ENCODE measurements at regions not wholly inside any gene's neighbourhood (a gene's known extent, or its start where the extent isn't known, plus 50 kb on each side); places are given as distances from the start of the nearest gene placed in this dataset.

DNA sequence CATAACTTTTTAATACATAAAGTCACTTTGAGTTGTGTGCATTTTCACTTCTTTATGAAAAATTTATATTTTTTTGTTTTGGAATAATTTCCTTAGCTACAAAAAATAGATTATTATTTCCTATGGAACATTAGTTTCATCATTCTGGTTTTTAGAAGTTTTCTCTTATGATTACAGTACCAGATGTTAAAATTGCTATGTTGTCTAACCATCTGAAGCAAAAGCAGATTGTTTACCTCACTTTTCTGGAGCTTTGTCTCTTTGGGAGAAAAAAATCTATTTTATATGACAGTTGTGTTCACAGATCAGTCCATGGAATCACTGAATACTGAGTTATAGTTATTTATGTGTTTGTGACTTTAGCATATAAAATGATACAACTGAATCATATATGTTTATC is 708.9 kb upstream of the RIOK2 start:
- H3K4me3 ChIP-seq: no peak overlapping the region

GRCh38 chr5:97903742-97904141 is 720.7 kb upstream of the RIOK2 start:
- no peak overlapping the region for H3K9ac ChIP-seq (ENCODE audit: insufficient read length)
- H3K9me3 ChIP-seq (ENCODE audit: low read depth, low read length): no peaks in the 10 kb centered on the region

More for the DNA sequence above, 708.9 kb upstream of the RIOK2 start:
- no peak for DNase-seq (ENCODE audit: low read depth, low spot score)
- H3K27ac ChIP-seq: no peak overlapping the region
- no peaks in the 10 kb centered on the region for H3K9me3 ChIP-seq (ENCODE audit: low read depth, low read length)
- H3K36me3 ChIP-seq (ENCODE audit: insufficient read depth, low read length): no peaks in the 10 kb centered on the region
- no peak overlapping the region for H3K9ac ChIP-seq (ENCODE audit: insufficient read length)
- TF ChIP-seq FOXP2 (optimal IDR thresholded peaks at IDR 0.05; ENCODE audit: control extremely low read depth, extremely low read length, insufficient read depth): no peak

GRCh38 chr5:97906135-97906534 is 723.1 kb upstream of the RIOK2 start:
- Histone ChIP-seq H3K9me3 (ENCODE audit: low read depth, low read length) (no peaks in the 10 kb centered on the region), H3K9ac (ENCODE audit: insufficient read length) (no peak overlapping the region), H3K36me3 (ENCODE audit: insufficient read depth, low read length) (no peaks in the 10 kb centered on the region), H3K4me3 (no peak overlapping the region), H3K27ac (no peak overlapping the region)
- TF ChIP-seq POLR2AphosphoS5 (IDR thresholded peaks at IDR 0.05; ENCODE audit: borderline replicate concordance, low read depth, low read length) (no peak), EZH2 (IDR thresholded peaks at IDR 0.05) (no peak), FOXP2 (optimal IDR thresholded peaks at IDR 0.05; ENCODE audit: control extremely low read depth, extremely low read length, insufficient read depth) (no peak)
- no peak for DNase-seq (ENCODE audit: low read depth, low spot score)

More at GRCh38 chr5:97903742-97904141, 720.7 kb upstream of the RIOK2 start:
- no peak for DNase-seq (ENCODE audit: low read depth, low spot score)
- H3K27ac ChIP-seq: no peak overlapping the region
- TF ChIP-seq FOXP2 (optimal IDR thresholded peaks at IDR 0.05; ENCODE audit: control extremely low read depth, extremely low read length, insufficient read depth) (no peak), EZH2 (IDR thresholded peaks at IDR 0.05) (no peak), POLR2AphosphoS5 (IDR thresholded peaks at IDR 0.05; ENCODE audit: borderline replicate concordance, low read depth, low read length) (no peak)
- no peaks in the 10 kb centered on the region for H3K36me3 ChIP-seq (ENCODE audit: insufficient read depth, low read length)
- H3K4me3 ChIP-seq: no peak overlapping the region

GRCh38 chr5:97907646-97908400 is 724.8 kb upstream of the RIOK2 start:
- H3K9ac ChIP-seq (ENCODE audit: insufficient read length): no peak overlapping the region
- H3K36me3 ChIP-seq (ENCODE audit: insufficient read depth, low read length): no peaks in the 10 kb centered on the region
- DNase-seq (ENCODE audit: low read depth, low spot score): no peak
- TF ChIP-seq FOXP2 (optimal IDR thresholded peaks at IDR 0.05; ENCODE audit: control extremely low read depth, extremely low read length, insufficient read depth) (no peak), POLR2AphosphoS5 (IDR thresholded peaks at IDR 0.05; ENCODE audit: borderline replicate concordance, low read depth, low read length) (no peak), EZH2 (IDR thresholded peaks at IDR 0.05) (no peak)
- H3K4me3 ChIP-seq: no peak overlapping the region
- no peak overlapping the region for H3K27ac ChIP-seq
- H3K9me3 ChIP-seq (ENCODE audit: low read depth, low read length): no peaks in the 10 kb centered on the region

- DNase-seq (ENCODE audit: low read depth, low spot score): no peak
- Histone ChIP-seq H3K4me3 (no peak overlapping the region), H3K9ac (ENCODE audit: insufficient read length) (no peak overlapping the region), H3K36me3 (ENCODE audit: insufficient read depth, low read length) (no peaks in the 10 kb centered on the region), H3K9me3 (ENCODE audit: low read depth, low read length) (no peaks in the 10 kb centered on the region), H3K27ac (no peak overlapping the region)
- TF ChIP-seq FOXP2 (optimal IDR thresholded peaks at IDR 0.05; ENCODE audit: control extremely low read depth, extremely low read length, insufficient read depth) (no peak), EZH2 (IDR thresholded peaks at IDR 0.05) (no peak), POLR2AphosphoS5 (IDR thresholded peaks at IDR 0.05; ENCODE audit: borderline replicate concordance, low read depth, low read length) (no peak)
Observed at GRCh38 chr5:97909541-97909940, 726.5 kb upstream of the RIOK2 start.

DNA sequence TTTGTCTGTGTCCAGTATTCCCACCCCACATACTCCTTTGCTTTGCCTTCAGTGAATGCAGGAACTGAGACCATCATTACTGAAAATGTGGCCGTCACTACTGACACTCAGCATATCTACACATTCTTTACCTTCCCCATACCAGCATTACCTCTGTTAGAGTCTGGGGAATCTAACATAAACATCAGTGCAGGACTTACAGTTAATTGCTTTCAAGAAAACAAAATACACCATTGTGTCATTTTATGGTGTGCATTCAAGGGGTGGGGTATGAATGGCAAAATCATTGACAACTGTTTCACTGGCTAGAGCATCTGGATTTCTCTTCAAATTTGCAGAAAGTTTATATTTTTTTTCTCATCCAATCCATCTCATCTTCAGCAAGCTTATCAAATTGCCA is 731.4 kb upstream of the RIOK2 start:
- no peak overlapping the region for H3K9ac ChIP-seq (ENCODE audit: insufficient read length)
- H3K36me3 ChIP-seq (ENCODE audit: insufficient read depth, low read length): no peaks in the 10 kb centered on the region
- H3K4me3 ChIP-seq: no peak overlapping the region
- no peaks in the 10 kb centered on the region for H3K9me3 ChIP-seq (ENCODE audit: low read depth, low read length)
- H3K27ac ChIP-seq: no peak overlapping the region
- DNase-seq (ENCODE audit: low read depth, low spot score): no peak
- no peak for TF ChIP-seq EZH2 (IDR thresholded peaks at IDR 0.05)
- TF ChIP-seq POLR2AphosphoS5 (IDR thresholded peaks at IDR 0.05; ENCODE audit: borderline replicate concordance, low read depth, low read length): no peak
- TF ChIP-seq FOXP2 (optimal IDR thresholded peaks at IDR 0.05; ENCODE audit: control extremely low read depth, extremely low read length, insufficient read depth): no peak

DNA sequence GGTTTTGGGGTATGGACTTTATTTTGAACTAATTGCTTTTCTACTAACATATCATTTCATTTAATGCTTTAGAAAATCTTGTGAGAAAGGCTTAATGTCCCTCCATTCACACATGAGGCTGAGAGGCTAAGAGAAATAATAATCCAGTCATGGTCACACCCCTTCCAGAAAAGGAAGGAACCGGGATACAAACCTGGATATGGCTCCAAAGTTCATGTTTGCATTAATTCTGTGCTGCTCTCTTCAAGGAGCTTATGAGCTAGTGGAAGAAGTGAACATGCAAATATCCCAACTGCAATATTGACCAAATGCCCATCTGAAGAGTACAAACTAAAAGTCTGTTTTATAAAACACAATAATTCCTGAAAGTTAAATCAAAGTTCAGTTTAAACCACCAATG is 732.1 kb upstream of the RIOK2 start:
- Histone ChIP-seq H3K36me3 (ENCODE audit: insufficient read depth, low read length) (no peaks in the 10 kb centered on the region), H3K27ac (no peak overlapping the region), H3K9ac (ENCODE audit: insufficient read length) (no peak overlapping the region), H3K9me3 (ENCODE audit: low read depth, low read length) (no peaks in the 10 kb centered on the region), H3K4me3 (no peak overlapping the region)
- DNase-seq (ENCODE audit: low read depth, low spot score): no peak
- TF ChIP-seq POLR2AphosphoS5 (IDR thresholded peaks at IDR 0.05; ENCODE audit: borderline replicate concordance, low read depth, low read length) (no peak), EZH2 (IDR thresholded peaks at IDR 0.05) (no peak), FOXP2 (optimal IDR thresholded peaks at IDR 0.05; ENCODE audit: control extremely low read depth, extremely low read length, insufficient read depth) (no peak)

GRCh38 chr5:97918057-97918456 is 735.0 kb upstream of the RIOK2 start:
- no peaks in the 10 kb centered on the region for H3K9me3 ChIP-seq (ENCODE audit: low read depth, low read length)
- no peak overlapping the region for H3K4me3 ChIP-seq
- no peaks in the 10 kb centered on the region for H3K36me3 ChIP-seq (ENCODE audit: insufficient read depth, low read length)
- no peak overlapping the region for H3K27ac ChIP-seq
- no peak for TF ChIP-seq POLR2AphosphoS5 (IDR thresholded peaks at IDR 0.05; ENCODE audit: borderline replicate concordance, low read depth, low read length)
- no peak for TF ChIP-seq EZH2 (IDR thresholded peaks at IDR 0.05)
- no peak for TF ChIP-seq FOXP2 (optimal IDR thresholded peaks at IDR 0.05; ENCODE audit: control extremely low read depth, extremely low read length, insufficient read depth)
- DNase-seq (ENCODE audit: low read depth, low spot score): no peak
- H3K9ac ChIP-seq (ENCODE audit: insufficient read length): no peak overlapping the region

- no peak overlapping the region for H3K27ac ChIP-seq
- no peaks in the 10 kb centered on the region for H3K36me3 ChIP-seq (ENCODE audit: insufficient read depth, low read length)
- H3K9ac ChIP-seq (ENCODE audit: insufficient read length): no peak overlapping the region
- no peak overlapping the region for H3K4me3 ChIP-seq
- TF ChIP-seq EZH2 (IDR thresholded peaks at IDR 0.05) (no peak), POLR2AphosphoS5 (IDR thresholded peaks at IDR 0.05; ENCODE audit: borderline replicate concordance, low read depth, low read length) (no peak), FOXP2 (optimal IDR thresholded peaks at IDR 0.05; ENCODE audit: control extremely low read depth, extremely low read length, insufficient read depth) (no peak)
- H3K9me3 ChIP-seq (ENCODE audit: low read depth, low read length): no peaks in the 10 kb centered on the region
- DNase-seq (ENCODE audit: low read depth, low spot score): no peak
Observed at GRCh38 chr5:97918620-97919019, 735.6 kb upstream of the RIOK2 start.

All from SK-N-MC (cell line).